ENCODE measurements at regions not wholly inside any gene's neighbourhood (a gene's known extent, or its start where the extent isn't known, plus 50 kb on each side); places are given as distances from the start of the nearest gene placed in this dataset.
"Not testable (repeated sequence)": the region's sequence is repeated elsewhere in the genome, so short reads cannot be mapped to it uniquely, and the experiment has no call there.

DNA sequence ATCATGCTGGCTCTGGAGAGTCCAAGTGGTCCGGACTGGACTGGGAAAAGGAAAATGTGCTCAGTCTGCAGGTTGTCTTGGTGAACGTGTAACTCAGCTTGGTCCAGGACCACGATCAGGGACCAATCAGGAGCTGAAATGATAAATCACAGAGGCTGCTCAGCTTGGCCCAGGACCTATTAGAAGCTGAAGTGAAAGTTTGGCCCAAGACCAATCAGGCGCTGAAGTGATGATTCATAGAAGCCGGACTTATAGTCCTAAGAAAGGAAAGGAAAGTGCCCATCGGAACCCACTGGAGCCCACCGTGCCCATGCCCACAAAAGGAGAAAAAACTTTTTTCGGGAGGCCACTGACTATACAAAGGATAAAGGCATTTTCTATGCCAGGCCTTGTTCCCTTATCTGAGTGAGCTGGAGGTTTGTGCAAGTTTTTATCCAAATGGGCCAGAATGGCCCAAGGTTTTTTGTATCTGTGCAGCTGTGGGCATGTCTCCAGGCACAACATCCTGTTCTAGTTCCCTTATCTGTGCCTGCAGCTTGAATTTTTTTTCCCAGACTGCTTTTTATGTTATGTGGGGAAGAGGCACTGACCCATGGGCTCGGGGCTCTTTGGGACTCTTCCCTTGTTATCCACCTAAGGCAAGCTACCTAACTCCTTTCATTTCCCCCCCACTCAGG, 194.4 kb downstream of the FAM133A start:
- no peak for DNase-seq

DNA sequence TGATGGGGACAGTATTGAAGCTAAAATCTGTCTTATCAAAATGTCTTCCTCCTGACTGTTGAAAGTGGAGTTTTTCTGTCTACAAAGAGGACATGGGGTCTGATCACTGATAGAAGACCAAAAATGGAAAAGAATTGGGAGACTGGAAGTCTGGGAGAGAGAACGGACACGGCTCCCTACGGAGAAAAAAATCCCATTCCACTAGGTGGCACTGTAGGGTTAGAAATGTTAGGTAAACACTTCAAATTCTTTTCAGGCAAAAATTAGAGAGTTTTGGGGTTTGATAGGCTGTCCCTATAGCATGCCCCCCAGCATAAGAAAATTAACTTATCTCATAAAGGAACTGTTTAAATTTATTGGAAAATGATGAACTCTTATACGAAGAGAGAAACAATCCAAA, 200.5 kb downstream of the FAM133A start:
- peak; percentile 1 for DNase-seq

DNA sequence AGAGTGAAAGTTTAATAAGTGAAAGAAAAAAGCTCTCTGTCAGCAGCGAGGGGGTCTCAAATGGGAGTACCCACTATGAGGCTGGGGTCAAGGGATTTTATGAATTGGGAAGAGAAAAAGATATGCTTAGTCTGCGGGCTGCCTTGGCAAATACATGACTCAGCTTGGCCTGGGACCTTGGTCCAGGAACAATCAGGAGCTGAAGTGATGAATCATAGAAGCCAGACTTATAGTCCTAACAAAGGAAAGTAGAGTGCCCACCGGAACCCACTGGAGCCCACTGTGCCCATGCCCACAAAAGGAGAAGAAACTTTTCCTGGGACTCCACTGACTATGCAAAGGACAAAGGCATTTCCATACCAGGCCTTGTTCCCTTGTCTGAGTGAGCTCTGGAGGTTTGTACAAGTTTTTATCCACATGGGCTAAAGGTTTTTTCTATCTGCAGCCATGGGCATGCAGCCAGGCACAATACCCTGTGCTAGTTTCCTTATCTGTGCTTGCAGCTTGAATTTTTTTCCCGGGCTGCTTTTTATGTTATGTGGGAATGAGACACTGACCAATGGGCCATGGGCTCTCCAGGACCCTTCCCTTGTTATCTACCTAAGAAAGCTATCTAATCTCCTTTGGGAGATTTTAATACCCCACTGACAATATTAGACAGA, 201.7 kb downstream of the FAM133A start:
- DNase-seq = no peak

DNA sequence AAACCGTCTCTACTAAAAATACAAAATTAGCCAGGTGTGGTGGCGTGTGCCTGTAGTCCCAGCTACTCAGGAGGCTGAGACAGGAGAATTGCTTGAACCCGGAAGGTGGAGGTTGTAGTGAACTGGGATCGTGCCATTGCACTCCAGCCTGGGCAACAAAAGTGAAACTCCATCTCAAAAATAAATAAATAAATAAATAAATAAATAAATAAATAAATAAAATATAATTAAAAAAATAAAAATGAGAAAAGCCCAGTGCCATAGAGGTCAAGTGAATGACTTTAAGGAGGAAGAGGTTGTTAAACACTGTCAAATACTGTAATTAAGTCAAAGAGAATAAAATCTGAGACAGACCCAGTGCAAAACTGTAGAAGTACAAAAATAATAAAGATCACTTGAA, 247.0 kb downstream of the FAM133A start:
- DNase-seq = not testable (repeated sequence)

DNA sequence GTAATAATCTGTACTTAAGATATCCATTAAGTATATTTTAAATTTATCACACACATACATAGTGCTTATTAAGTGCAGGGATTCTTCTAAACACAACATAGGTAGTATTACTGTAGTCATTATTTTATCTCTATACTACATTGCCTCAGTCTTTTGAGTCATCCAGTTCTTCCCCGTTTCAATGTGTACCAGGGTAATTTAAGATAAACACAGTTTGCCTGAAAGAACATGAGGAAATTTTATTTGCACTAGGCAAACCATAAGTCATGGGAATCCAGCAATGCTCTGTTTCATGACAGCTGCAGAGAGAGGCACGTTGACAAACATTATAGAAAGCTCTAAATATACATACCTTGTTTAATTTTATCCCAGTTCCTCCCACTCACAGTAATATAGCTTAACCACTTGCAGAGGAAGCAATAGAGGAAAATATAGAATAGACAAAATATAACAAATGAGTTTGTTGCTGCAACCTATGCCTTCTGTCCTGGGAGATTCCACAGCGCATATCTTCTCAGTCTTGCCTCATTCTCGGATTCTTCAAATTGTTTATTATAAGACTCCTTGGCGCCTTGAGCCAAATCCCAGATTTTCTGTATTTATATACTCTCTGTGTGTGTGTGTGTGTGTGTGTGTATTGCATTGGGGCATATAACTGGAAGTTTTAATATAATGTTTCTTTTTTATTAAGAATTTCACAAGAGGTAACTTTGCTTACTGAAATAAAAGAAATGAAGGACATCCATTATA, 258.6 kb downstream of the FAM133A start:
- DNase-seq = no peak

DNA sequence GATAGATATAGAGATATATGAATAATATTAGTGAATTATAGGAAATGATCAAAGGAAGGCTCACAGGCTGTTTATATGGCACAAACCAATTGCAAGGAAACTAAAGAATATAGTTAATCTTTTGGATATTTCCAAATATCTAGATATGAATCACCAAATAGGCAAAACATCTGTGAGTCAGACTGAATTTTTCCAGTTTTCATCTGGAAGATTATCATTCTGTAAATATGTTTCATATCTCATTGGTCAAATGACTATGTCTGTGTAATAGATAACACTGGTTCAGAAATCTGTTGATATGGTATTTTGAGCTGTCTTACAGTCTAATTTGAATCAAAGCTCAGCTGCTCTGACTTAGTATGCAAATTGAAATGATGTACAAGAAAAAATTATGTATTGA, 303.6 kb downstream of the FAM133A start:
- no peak for DNase-seq

DNA sequence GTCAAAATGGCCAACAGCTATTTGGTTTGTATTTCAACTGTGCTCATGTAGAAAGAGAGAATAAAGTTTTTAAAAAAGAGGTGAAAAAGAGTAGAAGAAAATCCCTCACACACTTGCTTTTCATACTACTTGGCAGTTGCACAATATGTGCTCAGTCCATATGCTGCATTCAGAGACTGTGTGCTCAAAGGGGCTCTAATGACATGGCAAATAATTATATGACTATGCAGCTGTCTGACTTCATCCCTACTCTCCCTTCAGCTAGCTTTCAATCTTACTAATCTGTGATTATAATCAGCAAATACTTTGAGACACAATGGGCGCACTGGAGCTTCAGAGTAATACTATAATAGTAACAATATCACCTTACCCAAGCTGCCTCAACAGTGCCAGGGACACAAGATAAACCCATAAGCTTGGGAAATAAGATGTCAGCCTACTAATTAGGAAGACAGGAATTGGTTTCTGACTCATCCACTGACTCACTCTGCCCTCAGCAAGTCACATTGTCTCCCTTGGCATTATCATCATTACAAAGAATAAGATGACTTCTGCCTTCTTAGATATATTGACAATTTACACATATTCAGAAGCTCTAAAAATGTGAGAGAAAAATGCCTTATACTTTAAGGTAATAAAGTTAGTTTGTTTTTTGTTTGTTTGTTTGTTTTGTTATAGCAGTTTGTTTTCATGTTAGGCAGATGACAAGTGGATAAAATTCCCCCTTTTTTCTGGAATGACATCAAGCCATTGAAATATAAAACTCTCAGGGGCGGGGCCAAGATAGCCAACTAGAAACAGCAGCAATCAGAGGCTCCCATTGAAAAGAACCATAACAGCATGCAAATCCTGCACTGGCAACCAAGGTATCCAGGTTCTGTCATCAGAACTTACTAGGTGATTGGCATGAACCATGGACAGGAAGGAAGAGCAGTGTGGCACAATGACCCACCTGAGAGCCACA, 311.6 kb downstream of the FAM133A start:
- DNase-seq = no peak

All from KG1 (cell line).